NCI-H1417 (cell line): ENCODE measurements at regions not wholly inside any gene's neighbourhood (a gene's known extent, or its start where the extent isn't known, plus 50 kb on each side); places are given as distances from the start of the nearest gene placed in this dataset.
A peak's percentile ranks its signal among the peaks of the same experiment; 100 is the strongest.

Experiments
- DNase-seq, 3 experiments: peaks; one replicate each; lab custom pipeline; 2025; lab: John Stamatoyannopoulos, UW

GRCh38 chr4:20520901-20521300 is 179.4 kb upstream of the PACRGL start:
- no peak for DNase-seq

GRCh38 chr4:20528508-20528907 is 171.8 kb upstream of the PACRGL start:
- no peak for DNase-seq

- no peak for DNase-seq
These were observed 170.6 kb upstream of the PACRGL start for GRCh38 chr4:20529691-20530090.

GRCh38 chr4:20532116-20532790 is 168.0 kb upstream of the PACRGL start:
- DNase-seq: no peak

DNA sequence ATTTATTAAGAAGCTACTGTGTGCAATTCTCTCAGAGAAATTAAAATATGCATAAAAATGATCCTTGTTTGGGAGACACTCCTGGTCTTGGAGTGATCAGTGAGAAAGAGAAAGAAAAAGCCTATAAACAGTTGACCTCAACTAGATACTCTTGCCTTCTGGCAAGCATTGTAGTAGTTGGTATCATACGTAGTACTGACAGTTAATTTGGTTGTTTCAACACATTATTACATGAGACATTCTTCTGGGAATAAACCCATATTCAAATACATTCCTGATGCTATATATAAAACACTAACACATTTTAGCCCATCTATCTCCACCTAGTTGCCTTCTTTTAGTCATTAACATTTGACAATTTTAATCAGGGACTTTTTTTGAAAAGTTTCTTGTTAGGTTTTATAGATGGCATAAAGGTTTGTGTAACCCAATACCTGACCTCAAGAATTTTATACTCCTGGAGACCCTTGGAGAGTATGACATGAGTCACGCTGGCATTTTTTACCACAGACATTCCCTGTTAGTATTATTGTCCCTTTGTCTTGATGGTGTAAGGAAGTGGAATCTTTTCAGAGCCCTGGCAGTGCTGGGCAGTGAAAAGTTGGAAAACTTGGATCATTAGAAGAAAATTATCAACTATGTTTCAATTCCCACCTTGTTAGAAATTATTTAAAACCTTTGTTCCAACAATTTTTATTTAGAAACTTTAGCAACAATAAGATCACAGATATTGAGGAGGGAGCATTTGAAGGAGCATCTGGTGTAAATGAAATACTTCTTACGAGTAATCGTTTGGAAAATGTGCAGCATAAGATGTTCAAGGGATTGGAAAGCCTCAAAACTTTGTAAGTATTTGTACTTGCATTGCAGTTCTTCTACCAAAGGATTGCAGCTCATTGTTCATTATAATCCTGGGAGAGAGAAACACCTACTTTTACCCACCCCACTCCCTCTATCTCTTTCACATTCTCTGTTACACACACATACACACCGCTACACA is 167.1 kb upstream of the PACRGL start:
- no peak for DNase-seq

- peak; percentile 35 to 83 (median 82) for DNase-seq
These were observed 161.4 kb upstream of the PACRGL start for GRCh38 chr4:20538905-20539304.

DNA sequence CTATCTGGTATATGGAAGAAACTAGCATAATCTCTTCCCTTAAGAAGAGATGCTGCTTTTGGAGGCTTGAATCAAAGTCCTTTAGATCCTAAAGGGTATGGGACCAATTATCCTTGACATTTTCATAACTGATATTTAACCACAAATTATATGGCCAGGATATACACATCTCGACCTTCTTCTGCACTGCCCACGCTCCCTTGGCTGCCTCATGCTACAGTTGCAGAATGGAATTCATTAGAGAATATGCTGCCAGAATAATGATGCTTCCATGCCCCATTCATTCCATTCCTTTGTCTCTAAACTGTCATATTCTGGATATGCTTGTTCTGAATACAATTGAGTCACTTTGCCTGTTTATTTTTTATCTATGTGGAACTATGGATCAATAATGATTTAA is 157.1 kb upstream of the PACRGL start:
- DNase-seq: no peak

GRCh38 chr4:20544645-20545044 is 155.6 kb upstream of the PACRGL start:
- DNase-seq: peak in 2 of 3 experiments; percentile 60 to 71

GRCh38 chr4:20552004-20552403 is 148.3 kb upstream of the PACRGL start:
- DNase-seq: no peak

DNA sequence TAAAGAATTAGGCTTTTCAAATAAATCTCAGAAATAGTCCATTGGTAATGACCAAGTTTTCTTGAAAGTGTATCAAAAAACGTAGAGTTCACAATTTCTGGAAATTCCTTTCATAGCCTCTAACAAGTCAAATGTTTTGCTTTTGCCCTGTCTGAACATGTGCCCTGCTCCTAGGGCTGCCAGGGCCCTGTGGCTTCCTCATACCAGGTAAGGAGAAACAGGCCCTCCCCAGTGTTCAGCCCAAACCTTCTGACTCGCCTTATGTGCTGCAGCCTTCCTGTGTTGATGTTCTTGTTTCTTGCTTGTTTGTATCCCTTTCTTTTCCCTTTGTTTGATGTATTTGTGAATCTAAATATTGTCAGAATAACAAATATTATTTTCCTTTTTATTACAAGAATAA is 146.1 kb upstream of the PACRGL start:
- no peak for DNase-seq

DNA sequence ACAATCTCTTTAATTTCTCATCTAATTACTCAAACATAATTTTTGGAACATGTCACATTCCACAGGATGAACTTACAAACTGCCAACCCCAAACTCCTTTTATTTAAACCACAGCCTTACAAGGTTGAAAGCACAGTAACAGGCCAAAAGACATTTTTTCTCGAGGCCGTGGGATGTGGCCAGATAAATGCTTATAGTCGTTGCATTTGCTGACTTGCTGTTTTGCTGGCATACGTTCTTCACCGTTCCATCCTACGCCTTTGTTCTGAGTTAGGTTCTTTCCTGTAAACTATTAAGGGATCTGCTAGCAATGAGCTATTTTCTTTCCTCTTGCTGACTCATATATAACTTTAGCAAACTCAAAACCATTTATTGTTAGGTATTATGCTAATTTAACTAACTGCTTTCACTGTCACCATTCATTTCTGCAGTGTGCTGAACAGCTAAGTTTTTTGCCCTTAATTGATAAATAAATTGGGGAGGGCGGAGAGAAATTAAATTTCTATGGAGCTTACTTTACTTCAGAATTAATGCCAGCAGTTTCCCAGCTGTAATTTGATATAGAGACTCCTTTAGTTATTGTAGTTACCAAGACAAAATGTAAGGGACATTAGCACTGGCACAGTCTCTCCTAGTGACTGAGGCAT is 135.1 kb upstream of the PACRGL start:
- DNase-seq: no peak

DNA sequence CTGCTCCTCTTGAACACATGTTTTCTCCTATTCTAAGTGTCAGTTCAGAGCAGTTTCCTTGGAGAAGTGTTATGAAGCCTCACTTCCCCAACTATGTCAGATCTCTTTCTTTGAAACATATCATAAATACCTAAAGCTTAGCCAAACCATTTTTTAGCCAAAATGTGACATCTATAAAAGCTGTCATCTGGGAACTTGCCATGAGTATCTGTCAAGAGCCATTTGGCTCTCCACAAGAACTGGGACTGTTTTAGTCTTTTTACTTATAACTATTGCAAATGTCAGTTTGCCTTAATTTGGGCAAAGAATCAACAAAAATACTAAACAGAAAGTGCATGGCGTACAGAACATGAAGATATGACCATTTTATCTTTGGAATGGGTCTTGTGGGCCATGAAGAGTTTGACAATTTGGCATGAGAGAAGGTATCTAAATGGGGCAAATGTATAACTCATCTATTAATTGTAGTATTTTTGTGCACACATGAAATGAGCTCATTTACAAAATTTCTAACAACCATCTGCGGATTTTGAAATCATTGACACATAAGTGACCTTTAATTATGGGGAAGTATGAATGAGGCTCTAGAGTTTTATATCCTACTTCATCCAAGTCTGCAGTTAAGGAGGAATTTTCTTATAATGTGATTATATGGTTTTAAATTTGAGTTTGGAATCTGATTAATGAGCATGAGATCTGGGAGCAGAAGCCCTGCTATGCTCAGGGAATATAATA is 129.1 kb upstream of the PACRGL start:
- no peak for DNase-seq

GRCh38 chr4:20572976-20573375 is 127.3 kb upstream of the PACRGL start:
- no peak for DNase-seq

DNA sequence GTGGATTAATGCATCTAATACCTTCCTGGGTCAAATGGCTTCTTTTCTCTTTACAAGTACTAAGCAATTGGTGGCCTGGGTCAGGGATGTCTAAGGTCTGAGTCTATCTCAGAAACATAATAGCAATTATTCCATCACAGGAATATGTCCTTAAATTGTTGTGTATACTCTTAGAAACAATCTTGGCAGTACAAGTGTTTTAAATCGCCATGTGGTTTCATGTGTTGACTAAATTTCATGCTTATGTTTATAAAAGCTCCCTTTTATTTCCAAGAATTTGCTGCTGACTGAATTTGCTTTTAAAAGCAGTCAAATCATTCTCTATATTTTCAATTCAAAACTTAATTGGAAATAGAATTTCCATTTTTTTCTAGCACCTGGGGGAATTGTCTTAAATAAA is 125.3 kb upstream of the PACRGL start:
- no peak for DNase-seq

DNA sequence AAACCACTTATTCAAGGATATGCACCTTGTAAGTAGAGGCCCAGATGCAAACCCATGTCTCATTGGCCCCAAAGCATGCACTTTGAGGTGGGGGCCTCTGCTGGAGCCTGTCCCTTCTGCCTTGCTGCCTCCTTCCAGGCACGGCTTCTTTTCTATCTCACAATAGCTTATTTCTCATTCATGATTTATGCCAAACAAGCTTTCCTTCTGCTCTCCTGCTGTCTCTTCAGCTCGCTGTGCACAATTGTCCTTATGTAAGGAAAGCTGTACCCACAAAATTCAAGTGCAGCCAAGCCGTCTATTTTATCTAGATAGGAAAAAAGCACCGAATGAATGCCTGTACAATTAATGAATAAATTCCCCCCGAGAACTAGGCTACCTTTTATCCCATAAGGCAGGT is 124.8 kb upstream of the PACRGL start:
- DNase-seq: peak in 1 of 3 experiments; percentile 24

GRCh38 chr4:20576861-20577260 is 123.4 kb upstream of the PACRGL start:
- DNase-seq: no peak

- no peak for DNase-seq
These were observed 122.6 kb upstream of the PACRGL start for GRCh38 chr4:20577702-20578101.

- DNase-seq: no peak
These were observed 119.4 kb upstream of the PACRGL start for GRCh38 chr4:20580907-20581306.

- peak in 1 of 3 experiments; percentile 6 for DNase-seq
These were observed 110.8 kb upstream of the PACRGL start for GRCh38 chr4:20589436-20589835.

DNA sequence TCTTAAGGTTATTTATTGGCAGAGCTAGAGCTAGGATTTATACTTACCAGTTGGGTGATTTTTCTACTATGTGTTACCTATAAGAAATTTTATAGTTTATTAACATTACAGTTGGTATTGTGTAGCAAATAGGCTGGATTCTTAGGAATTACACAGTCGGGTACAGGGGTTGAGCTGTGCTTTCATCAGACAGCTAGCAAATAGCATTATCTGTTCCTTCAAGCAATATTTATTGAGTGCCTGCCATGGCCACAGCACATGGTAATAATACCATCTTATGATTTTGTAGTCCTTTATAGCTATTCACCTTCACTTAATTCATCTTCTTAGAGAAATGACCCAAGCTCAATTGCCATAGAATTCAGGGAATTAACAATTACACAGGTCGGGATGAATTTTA is 109.4 kb upstream of the PACRGL start:
- no peak for DNase-seq

DNA sequence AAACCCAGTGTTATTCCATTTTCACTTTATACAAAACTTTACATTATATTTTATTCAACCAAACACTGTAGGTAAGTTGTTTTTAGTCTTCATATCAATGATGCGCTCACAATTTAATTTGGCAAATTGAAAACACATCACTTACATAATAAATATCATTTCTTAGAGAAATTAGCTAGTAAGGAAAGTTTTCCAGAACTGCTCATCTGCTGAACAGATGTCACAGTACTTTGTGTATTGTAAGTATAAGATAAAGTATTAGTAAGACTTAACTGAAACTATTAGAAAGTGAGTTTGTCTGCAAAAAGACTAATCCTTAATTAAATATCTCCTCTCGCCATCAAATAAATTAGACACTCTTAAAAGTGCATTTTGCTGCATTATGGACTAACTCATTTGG is 108.7 kb upstream of the PACRGL start:
- DNase-seq: no peak

GRCh38 chr4:20592013-20592412 is 108.2 kb upstream of the PACRGL start:
- DNase-seq: peak in 1 of 3 experiments; percentile 65
